HCT116 (cell line): ENCODE measurements at regions not wholly inside any gene's neighbourhood (a gene's known extent, or its start where the extent isn't known, plus 50 kb on each side); places are given as distances from the start of the nearest gene placed in this dataset.

Experiments
- ATAC-seq: fragments of 200-7000 bp; cut with Tn5 transposase; 2 replicates; pipeline ENCODE4 v1.9.1; 2020; ENCODE audit warnings: mild to moderate bottlenecking, moderate library complexity
- BruUV-seq: library from RNA; stranded (reverse); fragments of 400-500 nt; replicated peaks from 2 replicates; lab custom pipeline; 2021; lab: Mats Ljungman, UMichigan
- CTCF ChIA-PET: fragments of 300-600 bp; sonication (Branson Sonifier 250); formaldehyde crosslinking; loops from one replicate; lab custom pipeline; 2021; ENCODE audit warnings: antibody characterized with exemption; lab: Charles Lee
- POLR2A ChIA-PET: fragments of 300-600, 350-600 bp; sonication (Branson Sonifier 250); formaldehyde crosslinking; loops from one replicate; lab custom pipeline; 2021; ENCODE audit warnings: antibody characterized with exemption; lab: Charles Lee
- RAD21 ChIA-PET, 2 experiments: fragments of 300-600 bp; sonication (Branson Sonifier 250); formaldehyde crosslinking; loops; one replicate each; lab custom pipeline; 2023; ENCODE audit warnings: low total read pairs in 2 of 2; ENCODE audit not compliant: uncharacterized antibody in 2 of 2, unreplicated experiment in 2 of 2, low non-redundant PET in 1 of 2; lab: Charles Lee
- DNase-seq: peaks from one replicate; pipeline ENCODE4 v3.0.0-alpha.2; 2010; ENCODE audit warnings: low read depth, low spot score
- H2AFZ ChIP-seq: fragments of 200-600 bp; shearing (Covaris generic), sonication (generic); 2 replicates; pipeline ENCODE4 v1.6.1; 2017; ENCODE audit warnings: low read depth, mixed run types, mixed read lengths, antibody characterized with exemption, low read length; ENCODE audit not compliant: poor library complexity, severe bottlenecking
- H3K27ac ChIP-seq: 2 replicates; pipeline ENCODE4 v1.5.1; 2012; ENCODE audit warnings: low read depth, low read length
- H3K27me3 ChIP-seq: fragments of 200-600 bp; sonication (generic); 2 replicates; pipeline ENCODE4 v1.6.1; 2016; ENCODE audit warnings: mixed run types, low read length, mixed read lengths; ENCODE audit not compliant: insufficient read depth
- H3K36me3 ChIP-seq, 2 experiments: fragments of 200-500 bp in 1 of 2; fragments of 200-600 bp in 1 of 2; sonication (Bioruptor generic) in 1 of 2; sonication (generic) in 1 of 2; 2 replicates each; pipeline versions ENCODE4 v1.5.1 to v1.6.1; 2014 to 2016; ENCODE audit warnings: low read length in 2 of 2, inconsistent platforms in 1 of 2, mixed read lengths in 1 of 2, mixed run types in 1 of 2; ENCODE audit not compliant: insufficient read depth in 2 of 2, control insufficient read depth in 1 of 2
- H3K4me1 ChIP-seq, 2 experiments: fragments of 200-600 bp in 1 of 2; sonication (generic) in 1 of 2; 2 replicates each; pipeline versions ENCODE4 v1.5.1 to v1.6.1; 2012 to 2017; ENCODE audit warnings: low read length in 2 of 2, inconsistent platforms in 1 of 2, mild to moderate bottlenecking in 1 of 2, mixed read lengths in 1 of 2, mixed run types in 1 of 2, moderate library complexity in 1 of 2; ENCODE audit not compliant: insufficient read depth in 2 of 2, control insufficient read depth in 1 of 2
- H3K4me2 ChIP-seq: fragments of 200-600 bp; sonication (generic); 2 replicates; pipeline ENCODE4 v1.6.1; 2017; ENCODE audit warnings: mixed run types, low read length, mixed read lengths
- H3K4me3 ChIP-seq, 2 experiments: fragments of 200-600 bp in 1 of 2; sonication (generic) in 1 of 2; replicated peaks in 1 of 2; 2 replicates each; pipeline ENCODE4 v1.5.1; 2011 to 2016; ENCODE audit warnings: low read length in 2 of 2, control low read depth in 1 of 2, low read depth in 1 of 2, mild to moderate bottlenecking in 1 of 2, mixed read lengths in 1 of 2, mixed run types in 1 of 2
- H3K79me2 ChIP-seq: fragments of 200-600 bp; sonication (generic); 2 replicates; pipeline ENCODE4 v1.6.1; 2017; ENCODE audit warnings: mild to moderate bottlenecking, mixed run types, low read length, moderate library complexity, mixed read lengths; ENCODE audit not compliant: insufficient read depth
- H3K9ac ChIP-seq: fragments of 200-600 bp; sonication (generic); 2 replicates; pipeline ENCODE4 v1.6.1; 2016; ENCODE audit warnings: low read length, mixed read lengths
- H3K9me2 ChIP-seq: fragments of 200-600 bp; sonication (generic), shearing (Covaris generic); 2 replicates; pipeline ENCODE4 v1.6.1; 2017; ENCODE audit warnings: mixed run types, mild to moderate bottlenecking, moderate library complexity; ENCODE audit not compliant: insufficient read depth
- H3K9me3 ChIP-seq, 2 experiments: fragments of 200-500 bp in 1 of 2; fragments of 200-600 bp in 1 of 2; sonication (Bioruptor generic) in 1 of 2; sonication (generic) in 1 of 2; 2 replicates each; pipeline ENCODE4 v1.6.1; 2014 to 2017; ENCODE audit warnings: low read length in 2 of 2, mixed read lengths in 2 of 2, inconsistent platforms in 1 of 2, low read depth in 1 of 2, mild to moderate bottlenecking in 1 of 2, mixed run types in 1 of 2, moderate library complexity in 1 of 2; ENCODE audit not compliant: control insufficient read depth in 1 of 2, insufficient read depth in 1 of 2
- H4K20me1 ChIP-seq: fragments of 200-600 bp; sonication (generic), shearing (Covaris generic); 2 replicates; pipeline ENCODE4 v1.6.1; 2017; ENCODE audit warnings: mixed run types, mild to moderate bottlenecking, moderate library complexity; ENCODE audit not compliant: insufficient read depth
- CBX3 ChIP-seq: IDR thresholded peaks from 2 replicates; pipeline ENCODE4 v1.6.1; 2012; ENCODE audit warnings: low read depth
- CEBPB ChIP-seq: IDR thresholded peaks from 2 replicates; pipeline ENCODE4 v1.6.1; 2012; ENCODE audit warnings: low read depth
- EGR1 ChIP-seq: IDR thresholded peaks from 2 replicates; pipeline ENCODE4 v1.6.1; 2012; ENCODE audit warnings: low read depth
- ELF1 ChIP-seq: IDR thresholded peaks from 2 replicates; pipeline ENCODE4 v1.6.1; 2012; ENCODE audit warnings: low read depth, borderline replicate concordance
- EZH2 ChIP-seq: fragments of 200-600 bp; sonication (generic); IDR thresholded peaks from 2 replicates; pipeline ENCODE4 v1.6.1; 2017; ENCODE audit warnings: antibody characterized with exemption, mixed run types
- EZH2phosphoT487 ChIP-seq: fragments of 200-600 bp; IDR thresholded peaks from 2 replicates; pipeline ENCODE4 v1.6.1; 2018; ENCODE audit warnings: antibody characterized with exemption, borderline replicate concordance
- FOSL1 ChIP-seq: IDR thresholded peaks from 2 replicates; pipeline ENCODE4 v1.6.1; 2012; ENCODE audit warnings: low read depth
- JUND ChIP-seq: IDR thresholded peaks from 2 replicates; pipeline ENCODE4 v1.6.1; 2012
- POLR2A ChIP-seq: IDR thresholded peaks from 2 replicates; pipeline ENCODE4 v1.7.0; 2011; ENCODE audit warnings: borderline replicate concordance; ENCODE audit not compliant: insufficient read depth, insufficient read length; ENCODE audit errors: extremely low read depth
- SIN3A ChIP-seq: IDR thresholded peaks from 2 replicates; pipeline ENCODE4 v1.6.1; 2012; ENCODE audit warnings: low read depth
- SP1 ChIP-seq: IDR thresholded peaks from 2 replicates; pipeline ENCODE4 v1.6.1; 2012; ENCODE audit warnings: low read depth
- SRF ChIP-seq: IDR thresholded peaks from 2 replicates; pipeline ENCODE4 v1.6.1; 2012; ENCODE audit warnings: low read depth
- ZFX ChIP-seq: fragments of 450-650 bp; IDR thresholded peaks from 2 replicates; pipeline ENCODE4 v1.6.1; 2017
- ZNF274 ChIP-seq: fragments of 200-500 bp; sonication (Bioruptor generic); IDR thresholded peaks from 2 replicates; pipeline ENCODE4 v1.6.1; 2014; ENCODE audit warnings: mild to moderate bottlenecking, low read depth, low read length, inconsistent platforms
- intact Hi-C: fragments of 100-400 bp; cut with micrococcal nuclease; formaldehyde crosslinking; loops from 2 replicates; pipeline ENCODE4 v1.10.0; 2022
- TF ChIP-seq, protein P1 (sequence below): IDR thresholded peaks from 2 replicates; pipeline ENCODE4 v1.6.1; 2012
- TF ChIP-seq, protein P2 (sequence below): IDR thresholded peaks from 2 replicates; pipeline ENCODE4 v1.6.1; 2012
- TF ChIP-seq, protein P3 (sequence below), 3 experiments: fragments of 200-600 bp in 1 of 3; sonication (generic) in 1 of 3; IDR thresholded peaks in 2 of 3; conservative IDR thresholded peaks in 1 of 3; 2 replicates each; pipeline ENCODE4 v1.5.1; 2012 to 2017; ENCODE audit warnings: low read depth in 2 of 3, low read length in 2 of 3, antibody characterized with exemption in 1 of 3, borderline replicate concordance in 1 of 3, control low read depth in 1 of 3, mild to moderate bottlenecking in 1 of 3, mixed read lengths in 1 of 3, mixed run types in 1 of 3, moderate library complexity in 1 of 3; ENCODE audit not compliant: insufficient read depth in 1 of 3

DNA sequence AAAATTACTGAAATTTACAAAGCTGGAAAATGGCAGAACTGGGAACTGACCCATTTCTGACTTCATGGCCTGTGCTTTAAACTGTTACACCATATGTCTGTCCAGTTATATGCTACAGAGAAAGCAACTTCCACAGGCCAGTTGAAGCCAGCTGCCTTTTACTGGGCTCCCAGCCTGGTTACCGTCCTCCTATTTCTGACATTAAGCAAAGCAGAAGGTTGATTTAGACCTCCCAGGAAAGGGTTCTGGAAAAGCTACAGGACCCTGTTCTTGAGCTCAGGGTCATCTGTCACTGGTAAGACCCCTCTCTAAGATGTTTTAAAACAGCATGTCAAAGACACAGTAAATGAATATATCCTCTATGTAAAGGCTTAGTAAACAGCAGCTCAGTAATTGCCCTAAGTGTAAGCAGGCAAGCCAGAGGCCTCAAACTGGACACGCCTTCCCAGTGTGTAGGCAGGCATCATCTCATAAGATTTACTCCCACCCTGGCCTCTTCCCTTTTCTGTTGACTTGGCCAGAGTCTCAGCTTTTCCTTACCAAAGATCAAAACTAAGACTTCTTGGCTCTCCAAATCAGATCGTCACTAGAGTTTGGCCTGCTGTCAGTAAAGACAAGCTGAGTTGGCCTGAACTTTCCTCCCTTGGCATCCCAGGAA is 55.4 kb upstream of the RNU6-8 start:
- H3K79me2 ChIP-seq = no peaks in the 10 kb centered on the region
- RAD21 ChIA-PET = interaction anchor here (0.9 to 1.4 kb wide), 2 partner anchors 302 kb away, joined by 3 to 4 read pairs; no protein-coding TSS in a partner anchor
- DNase-seq (no peak), ATAC-seq (no peak)
- no peak overlapping the region for H3K9ac ChIP-seq
- no TSS peak for BruUV-seq
- POLR2A ChIA-PET = no interaction called here
- intact Hi-C loops = loop anchor here (10.0 kb wide), 2 partner anchors 804 to 904 kb away; partner anchors contain the start of gene DTD2
- H3K4me2 ChIP-seq = no peak overlapping the region
- H2AFZ ChIP-seq = no peak overlapping the region
- no peak overlapping the region for H3K4me3 ChIP-seq
- CTCF ChIA-PET = interaction anchor here (1.2 to 2.4 kb wide), 5 partner anchors 124 to 748 kb away, joined by 3 to 12 read pairs (median 5); no protein-coding TSS in a partner anchor
- H3K4me1 ChIP-seq = peaks cover 11 to 21% of the 10 kb centered on the region in 2 experiments; a peak in 3 of 4 replicates
- no peaks in the 10 kb centered on the region for H3K36me3 ChIP-seq
- no peaks in the 10 kb centered on the region for H3K9me2 ChIP-seq
- H3K27ac ChIP-seq = no peak overlapping the region
- no peaks in the 10 kb centered on the region for H4K20me1 ChIP-seq
- H3K27me3 ChIP-seq = no peaks in the 10 kb centered on the region
- TF ChIP-seq EZH2 (no peak), FOSL1 (no peak), CEBPB (no peak), ZFX (no peak), POLR2A (no peak), ELF1 (no peak), SP1 (no peak), EGR1 (no peak), JUND (no peak), CBX3 (no peak), ZNF274 (no peak), SIN3A (no peak), EZH2phosphoT487 (no peak), SRF (no peak)
- TF ChIP-seq, protein P1, sequence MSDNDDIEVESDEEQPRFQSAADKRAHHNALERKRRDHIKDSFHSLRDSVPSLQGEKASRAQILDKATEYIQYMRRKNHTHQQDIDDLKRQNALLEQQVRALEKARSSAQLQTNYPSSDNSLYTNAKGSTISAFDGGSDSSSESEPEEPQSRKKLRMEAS = no peak
- TF ChIP-seq, protein P2, sequence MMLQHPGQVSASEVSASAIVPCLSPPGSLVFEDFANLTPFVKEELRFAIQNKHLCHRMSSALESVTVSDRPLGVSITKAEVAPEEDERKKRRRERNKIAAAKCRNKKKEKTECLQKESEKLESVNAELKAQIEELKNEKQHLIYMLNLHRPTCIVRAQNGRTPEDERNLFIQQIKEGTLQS = no peak
- TF ChIP-seq, protein P3, sequence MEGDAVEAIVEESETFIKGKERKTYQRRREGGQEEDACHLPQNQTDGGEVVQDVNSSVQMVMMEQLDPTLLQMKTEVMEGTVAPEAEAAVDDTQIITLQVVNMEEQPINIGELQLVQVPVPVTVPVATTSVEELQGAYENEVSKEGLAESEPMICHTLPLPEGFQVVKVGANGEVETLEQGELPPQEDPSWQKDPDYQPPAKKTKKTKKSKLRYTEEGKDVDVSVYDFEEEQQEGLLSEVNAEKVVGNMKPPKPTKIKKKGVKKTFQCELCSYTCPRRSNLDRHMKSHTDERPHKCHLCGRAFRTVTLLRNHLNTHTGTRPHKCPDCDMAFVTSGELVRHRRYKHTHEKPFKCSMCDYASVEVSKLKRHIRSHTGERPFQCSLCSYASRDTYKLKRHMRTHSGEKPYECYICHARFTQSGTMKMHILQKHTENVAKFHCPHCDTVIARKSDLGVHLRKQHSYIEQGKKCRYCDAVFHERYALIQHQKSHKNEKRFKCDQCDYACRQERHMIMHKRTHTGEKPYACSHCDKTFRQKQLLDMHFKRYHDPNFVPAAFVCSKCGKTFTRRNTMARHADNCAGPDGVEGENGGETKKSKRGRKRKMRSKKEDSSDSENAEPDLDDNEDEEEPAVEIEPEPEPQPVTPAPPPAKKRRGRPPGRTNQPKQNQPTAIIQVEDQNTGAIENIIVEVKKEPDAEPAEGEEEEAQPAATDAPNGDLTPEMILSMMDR (IDR thresholded peaks at IDR 0.05 in 2 of 3, conservative IDR thresholded peaks at IDR 0.05 in 1 of 3; ENCODE audit: borderline replicate concordance in 1 of 3, insufficient read depth in 1 of 3, low read depth in 2 of 3, low read length in 2 of 3) = no peak
- H3K9me3 ChIP-seq = peaks cover 0 to 2% of the 10 kb centered on the region in 2 experiments; a peak in 1 of 4 replicates
